ENCODE measurements at regions not wholly inside any gene's neighbourhood (a gene's known extent, or its start where the extent isn't known, plus 50 kb on each side); places are given as distances from the start of the nearest gene placed in this dataset.

GRCh38 chr7:25959168-25959734 lies 192.7 kb upstream of the NFE2L3 start:
- TF ChIP-seq CTCF (IDR thresholded peaks at IDR 0.05; ENCODE audit: extremely low read depth in 1 of 2, insufficient read depth in 1 of 2, low read depth in 1 of 2, low read length in 2 of 2) = no peak
- no peak for TF ChIP-seq POLR2A (IDR thresholded peaks at IDR 0.05; ENCODE audit: low read depth, low read length)
- no peak for TF ChIP-seq POLR2AphosphoS5 (IDR thresholded peaks at IDR 0.05; ENCODE audit: insufficient read depth, low read depth, low read length)
- no peak for TF ChIP-seq EZH2 (IDR thresholded peaks at IDR 0.05; ENCODE audit: borderline replicate concordance, low read depth, low read length, severe bottlenecking)
- TF ChIP-seq MAX (IDR thresholded peaks at IDR 0.05; ENCODE audit: insufficient read depth, insufficient read length) = no peak
- TF ChIP-seq GATA2 (IDR thresholded peaks at IDR 0.05; ENCODE audit: insufficient read depth, insufficient read length, low read depth, low read length) = no peak
- no peak for TF ChIP-seq MYC (IDR thresholded peaks at IDR 0.05; ENCODE audit: low read depth, low read length)
